ENCODE measurements at regions not wholly inside any gene's neighbourhood (a gene's known extent, or its start where the extent isn't known, plus 50 kb on each side); places are given as distances from the start of the nearest gene placed in this dataset.

DNA sequence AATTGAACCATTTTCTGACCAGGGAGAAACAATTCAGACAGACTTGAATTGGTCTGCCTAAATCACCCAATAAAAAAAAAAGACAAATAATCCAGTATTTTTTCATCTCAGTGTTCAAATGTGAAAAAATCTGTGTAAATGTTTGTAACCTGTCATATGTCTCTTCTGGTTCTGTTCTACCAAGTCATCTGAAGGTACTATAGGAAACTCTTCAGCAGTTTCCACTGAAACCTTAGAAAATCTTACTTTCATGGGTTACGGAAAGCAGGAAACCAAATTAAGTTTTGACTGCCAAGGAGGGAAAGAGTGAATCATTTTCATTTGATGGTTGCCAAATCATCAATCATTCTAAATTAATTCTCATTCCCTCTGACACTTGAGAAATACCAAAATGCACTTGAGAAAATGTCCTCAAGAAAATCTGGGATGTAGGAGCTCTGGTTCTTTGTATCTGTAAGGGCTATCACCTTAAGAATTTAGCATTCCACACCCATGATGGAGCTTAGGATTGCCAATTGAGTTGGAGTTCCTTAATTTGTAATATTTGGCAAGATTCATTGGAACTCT, 278.2 kb upstream of the KCNH8 start:
- Histone ChIP-seq H3K27ac (no peak overlapping the region), H3K9me3 (ENCODE audit: low read depth) (no peaks in the 10 kb centered on the region), H3F3A (ENCODE audit: low read depth) (no peaks in the 10 kb centered on the region), H3K4me3 (no peak overlapping the region), H3K36me3 (no peaks in the 10 kb centered on the region), H3K79me2 (ENCODE audit: low read depth) (no peaks in the 10 kb centered on the region), H2AFZ (replicated peaks) (no peak overlapping the region), H3K4me1 (no peaks in the 10 kb centered on the region), H3K9ac (no peak overlapping the region), H4K20me1 (ENCODE audit: low read depth) (no peaks in the 10 kb centered on the region), H3K4me2 (no peak overlapping the region), H3K27me3 (no peaks in the 10 kb centered on the region)
- Mint-ChIP-seq H3K4me3 (no peak overlapping the region), H3K27me3 (ENCODE audit: insufficient read depth, low read depth) (no peaks in the 10 kb centered on the region), H3K36me3 (no peaks in the 10 kb centered on the region), H3K9me3 (no peaks in the 10 kb centered on the region), H3K27ac (no peak overlapping the region), H3K4me1 (no peaks in the 10 kb centered on the region)
- TF ChIP-seq EZH2phosphoT487 (IDR thresholded peaks at IDR 0.05): no peak
- TF ChIP-seq, protein P1, sequence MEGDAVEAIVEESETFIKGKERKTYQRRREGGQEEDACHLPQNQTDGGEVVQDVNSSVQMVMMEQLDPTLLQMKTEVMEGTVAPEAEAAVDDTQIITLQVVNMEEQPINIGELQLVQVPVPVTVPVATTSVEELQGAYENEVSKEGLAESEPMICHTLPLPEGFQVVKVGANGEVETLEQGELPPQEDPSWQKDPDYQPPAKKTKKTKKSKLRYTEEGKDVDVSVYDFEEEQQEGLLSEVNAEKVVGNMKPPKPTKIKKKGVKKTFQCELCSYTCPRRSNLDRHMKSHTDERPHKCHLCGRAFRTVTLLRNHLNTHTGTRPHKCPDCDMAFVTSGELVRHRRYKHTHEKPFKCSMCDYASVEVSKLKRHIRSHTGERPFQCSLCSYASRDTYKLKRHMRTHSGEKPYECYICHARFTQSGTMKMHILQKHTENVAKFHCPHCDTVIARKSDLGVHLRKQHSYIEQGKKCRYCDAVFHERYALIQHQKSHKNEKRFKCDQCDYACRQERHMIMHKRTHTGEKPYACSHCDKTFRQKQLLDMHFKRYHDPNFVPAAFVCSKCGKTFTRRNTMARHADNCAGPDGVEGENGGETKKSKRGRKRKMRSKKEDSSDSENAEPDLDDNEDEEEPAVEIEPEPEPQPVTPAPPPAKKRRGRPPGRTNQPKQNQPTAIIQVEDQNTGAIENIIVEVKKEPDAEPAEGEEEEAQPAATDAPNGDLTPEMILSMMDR (IDR thresholded peaks at IDR 0.05): no peak
- no peak for TF ChIP-seq EZH2 (IDR thresholded peaks at IDR 0.05)
- no peak for DNase-seq (ENCODE audit: low spot score)

GRCh38 chr3:18868911-18869689, 279.2 kb upstream of the KCNH8 start:
- H3K9me3 Mint-ChIP-seq: no peaks in the 10 kb centered on the region
- no peak overlapping the region for H3K4me2 ChIP-seq
- no peak overlapping the region for H2AFZ ChIP-seq (replicated peaks)
- no peaks in the 10 kb centered on the region for H3K36me3 ChIP-seq
- H3K27me3 ChIP-seq: no peaks in the 10 kb centered on the region
- H3K27me3 Mint-ChIP-seq (ENCODE audit: insufficient read depth, low read depth): no peaks in the 10 kb centered on the region
- H3K4me1 Mint-ChIP-seq: no peaks in the 10 kb centered on the region
- H3K9me3 ChIP-seq (ENCODE audit: low read depth): no peaks in the 10 kb centered on the region
- H3K36me3 Mint-ChIP-seq: no peaks in the 10 kb centered on the region
- no peaks in the 10 kb centered on the region for H3K4me1 ChIP-seq
- no peaks in the 10 kb centered on the region for H4K20me1 ChIP-seq (ENCODE audit: low read depth)
- DNase-seq (ENCODE audit: low spot score): no peak
- H3K4me3 ChIP-seq: no peak overlapping the region
- no peak overlapping the region for H3K4me3 Mint-ChIP-seq
- H3F3A ChIP-seq (ENCODE audit: low read depth): no peaks in the 10 kb centered on the region
- no peak for TF ChIP-seq EZH2phosphoT487 (IDR thresholded peaks at IDR 0.05)
- no peak for TF ChIP-seq EZH2 (IDR thresholded peaks at IDR 0.05)
- TF ChIP-seq, protein P1 (IDR thresholded peaks at IDR 0.05): no peak
- no peaks in the 10 kb centered on the region for H3K79me2 ChIP-seq (ENCODE audit: low read depth)
- no peak overlapping the region for H3K27ac Mint-ChIP-seq
- no peak overlapping the region for H3K27ac ChIP-seq
- no peak overlapping the region for H3K9ac ChIP-seq

GRCh38 chr3:18866899-18867298, 281.4 kb upstream of the KCNH8 start:
- Histone ChIP-seq H4K20me1 (ENCODE audit: low read depth) (no peaks in the 10 kb centered on the region), H2AFZ (replicated peaks) (no peak overlapping the region), H3K9ac (no peak overlapping the region), H3K27ac (no peak overlapping the region), H3K9me3 (ENCODE audit: low read depth) (no peaks in the 10 kb centered on the region), H3K4me1 (no peaks in the 10 kb centered on the region), H3K4me2 (no peak overlapping the region), H3K36me3 (no peaks in the 10 kb centered on the region), H3K79me2 (ENCODE audit: low read depth) (no peaks in the 10 kb centered on the region), H3K27me3 (no peaks in the 10 kb centered on the region), H3F3A (ENCODE audit: low read depth) (no peaks in the 10 kb centered on the region), H3K4me3 (no peak overlapping the region)
- Mint-ChIP-seq H3K4me3 (no peak overlapping the region), H3K9me3 (no peaks in the 10 kb centered on the region), H3K27ac (no peak overlapping the region), H3K36me3 (no peaks in the 10 kb centered on the region), H3K4me1 (no peaks in the 10 kb centered on the region), H3K27me3 (ENCODE audit: insufficient read depth, low read depth) (no peaks in the 10 kb centered on the region)
- no peak for DNase-seq (ENCODE audit: low spot score)
- TF ChIP-seq, protein P1 (IDR thresholded peaks at IDR 0.05): no peak
- TF ChIP-seq EZH2 (IDR thresholded peaks at IDR 0.05) (no peak), EZH2phosphoT487 (IDR thresholded peaks at IDR 0.05) (no peak)

All from neural progenitor cell (in vitro differentiated cells).